ENCODE measurements at regions not wholly inside any gene's neighbourhood (a gene's known extent, or its start where the extent isn't known, plus 50 kb on each side); places are given as distances from the start of the nearest gene placed in this dataset.

- TF ChIP-seq, protein P1, sequence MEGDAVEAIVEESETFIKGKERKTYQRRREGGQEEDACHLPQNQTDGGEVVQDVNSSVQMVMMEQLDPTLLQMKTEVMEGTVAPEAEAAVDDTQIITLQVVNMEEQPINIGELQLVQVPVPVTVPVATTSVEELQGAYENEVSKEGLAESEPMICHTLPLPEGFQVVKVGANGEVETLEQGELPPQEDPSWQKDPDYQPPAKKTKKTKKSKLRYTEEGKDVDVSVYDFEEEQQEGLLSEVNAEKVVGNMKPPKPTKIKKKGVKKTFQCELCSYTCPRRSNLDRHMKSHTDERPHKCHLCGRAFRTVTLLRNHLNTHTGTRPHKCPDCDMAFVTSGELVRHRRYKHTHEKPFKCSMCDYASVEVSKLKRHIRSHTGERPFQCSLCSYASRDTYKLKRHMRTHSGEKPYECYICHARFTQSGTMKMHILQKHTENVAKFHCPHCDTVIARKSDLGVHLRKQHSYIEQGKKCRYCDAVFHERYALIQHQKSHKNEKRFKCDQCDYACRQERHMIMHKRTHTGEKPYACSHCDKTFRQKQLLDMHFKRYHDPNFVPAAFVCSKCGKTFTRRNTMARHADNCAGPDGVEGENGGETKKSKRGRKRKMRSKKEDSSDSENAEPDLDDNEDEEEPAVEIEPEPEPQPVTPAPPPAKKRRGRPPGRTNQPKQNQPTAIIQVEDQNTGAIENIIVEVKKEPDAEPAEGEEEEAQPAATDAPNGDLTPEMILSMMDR (IDR thresholded peaks at IDR 0.05; ENCODE audit: low read depth, low read length, missing input control): no peak
- TF ChIP-seq SP1 (IDR thresholded peaks at IDR 0.05) (no peak), FOXA1 (IDR thresholded peaks at IDR 0.05) (no peak), TAF1 (conservative IDR thresholded peaks at IDR 0.05) (no peak), GABPA (IDR thresholded peaks at IDR 0.05 in 1 of 2, conservative IDR thresholded peaks at IDR 0.05 in 1 of 2) (no peak), HNF4G (IDR thresholded peaks at IDR 0.05) (no peak), RXRA (IDR thresholded peaks at IDR 0.05) (no peak)
- TF ChIP-seq, protein P2, sequence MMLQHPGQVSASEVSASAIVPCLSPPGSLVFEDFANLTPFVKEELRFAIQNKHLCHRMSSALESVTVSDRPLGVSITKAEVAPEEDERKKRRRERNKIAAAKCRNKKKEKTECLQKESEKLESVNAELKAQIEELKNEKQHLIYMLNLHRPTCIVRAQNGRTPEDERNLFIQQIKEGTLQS (IDR thresholded peaks at IDR 0.05): no peak
- TF ChIP-seq, protein P3, sequence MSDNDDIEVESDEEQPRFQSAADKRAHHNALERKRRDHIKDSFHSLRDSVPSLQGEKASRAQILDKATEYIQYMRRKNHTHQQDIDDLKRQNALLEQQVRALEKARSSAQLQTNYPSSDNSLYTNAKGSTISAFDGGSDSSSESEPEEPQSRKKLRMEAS (IDR thresholded peaks at IDR 0.05): no peak
- TF ChIP-seq, protein P4, sequence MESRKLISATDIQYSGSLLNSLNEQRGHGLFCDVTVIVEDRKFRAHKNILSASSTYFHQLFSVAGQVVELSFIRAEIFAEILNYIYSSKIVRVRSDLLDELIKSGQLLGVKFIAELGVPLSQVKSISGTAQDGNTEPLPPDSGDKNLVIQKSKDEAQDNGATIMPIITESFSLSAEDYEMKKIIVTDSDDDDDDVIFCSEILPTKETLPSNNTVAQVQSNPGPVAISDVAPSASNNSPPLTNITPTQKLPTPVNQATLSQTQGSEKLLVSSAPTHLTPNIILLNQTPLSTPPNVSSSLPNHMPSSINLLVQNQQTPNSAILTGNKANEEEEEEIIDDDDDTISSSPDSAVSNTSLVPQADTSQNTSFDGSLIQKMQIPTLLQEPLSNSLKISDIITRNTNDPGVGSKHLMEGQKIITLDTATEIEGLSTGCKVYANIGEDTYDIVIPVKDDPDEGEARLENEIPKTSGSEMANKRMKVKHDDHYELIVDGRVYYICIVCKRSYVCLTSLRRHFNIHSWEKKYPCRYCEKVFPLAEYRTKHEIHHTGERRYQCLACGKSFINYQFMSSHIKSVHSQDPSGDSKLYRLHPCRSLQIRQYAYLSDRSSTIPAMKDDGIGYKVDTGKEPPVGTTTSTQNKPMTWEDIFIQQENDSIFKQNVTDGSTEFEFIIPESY (IDR thresholded peaks at IDR 0.05): no peak
- TF ChIP-seq, protein P5, sequence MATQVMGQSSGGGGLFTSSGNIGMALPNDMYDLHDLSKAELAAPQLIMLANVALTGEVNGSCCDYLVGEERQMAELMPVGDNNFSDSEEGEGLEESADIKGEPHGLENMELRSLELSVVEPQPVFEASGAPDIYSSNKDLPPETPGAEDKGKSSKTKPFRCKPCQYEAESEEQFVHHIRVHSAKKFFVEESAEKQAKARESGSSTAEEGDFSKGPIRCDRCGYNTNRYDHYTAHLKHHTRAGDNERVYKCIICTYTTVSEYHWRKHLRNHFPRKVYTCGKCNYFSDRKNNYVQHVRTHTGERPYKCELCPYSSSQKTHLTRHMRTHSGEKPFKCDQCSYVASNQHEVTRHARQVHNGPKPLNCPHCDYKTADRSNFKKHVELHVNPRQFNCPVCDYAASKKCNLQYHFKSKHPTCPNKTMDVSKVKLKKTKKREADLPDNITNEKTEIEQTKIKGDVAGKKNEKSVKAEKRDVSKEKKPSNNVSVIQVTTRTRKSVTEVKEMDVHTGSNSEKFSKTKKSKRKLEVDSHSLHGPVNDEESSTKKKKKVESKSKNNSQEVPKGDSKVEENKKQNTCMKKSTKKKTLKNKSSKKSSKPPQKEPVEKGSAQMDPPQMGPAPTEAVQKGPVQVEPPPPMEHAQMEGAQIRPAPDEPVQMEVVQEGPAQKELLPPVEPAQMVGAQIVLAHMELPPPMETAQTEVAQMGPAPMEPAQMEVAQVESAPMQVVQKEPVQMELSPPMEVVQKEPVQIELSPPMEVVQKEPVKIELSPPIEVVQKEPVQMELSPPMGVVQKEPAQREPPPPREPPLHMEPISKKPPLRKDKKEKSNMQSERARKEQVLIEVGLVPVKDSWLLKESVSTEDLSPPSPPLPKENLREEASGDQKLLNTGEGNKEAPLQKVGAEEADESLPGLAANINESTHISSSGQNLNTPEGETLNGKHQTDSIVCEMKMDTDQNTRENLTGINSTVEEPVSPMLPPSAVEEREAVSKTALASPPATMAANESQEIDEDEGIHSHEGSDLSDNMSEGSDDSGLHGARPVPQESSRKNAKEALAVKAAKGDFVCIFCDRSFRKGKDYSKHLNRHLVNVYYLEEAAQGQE (IDR thresholded peaks at IDR 0.05): no peak
Observed at GRCh38 chr7:68875857-68876256, 722.4 kb upstream of the AUTS2 start.
